MCF 10A (cell line): ENCODE measurements at regions not wholly inside any gene's neighbourhood (a gene's known extent, or its start where the extent isn't known, plus 50 kb on each side); places are given as distances from the start of the nearest gene placed in this dataset.
A peak's percentile ranks its signal among the peaks of the same experiment; 100 is the strongest.

Experiments
- BruUV-seq: library from RNA; stranded (reverse); fragments of 400-500 nt; replicated peaks from 2 replicates; lab custom pipeline; 2021; lab: Mats Ljungman, UMichigan
- CTCF ChIA-PET: fragments of 300-600 bp; sonication (Branson Sonifier 250); formaldehyde crosslinking; extraction: SDS; loops from one replicate; lab custom pipeline; 2021; ENCODE audit warnings: antibody characterized with exemption, inconsistent platforms; lab: Yijun Ruan, JAX
- POLR2A ChIA-PET: fragments of 300-600, 350-650 bp; sonication (Branson Sonifier 250); formaldehyde crosslinking; extraction: SDS; loops from one replicate; lab custom pipeline; 2020; ENCODE audit warnings: antibody characterized with exemption, inconsistent platforms; lab: Yijun Ruan, JAX
- DNase-seq: peaks from one replicate; pipeline ENCODE4 v3.0.0-alpha.2; 2018; ENCODE audit not compliant: unreplicated experiment
- H3K27ac Mint-ChIP-seq: one replicate; pipeline ENCODE4 v1.8.0; 2022; ENCODE audit warnings: mild to moderate bottlenecking, low read depth, mixed read lengths; ENCODE audit not compliant: unreplicated experiment
- H3K27me3 Mint-ChIP-seq: one replicate; pipeline ENCODE4 v1.8.0; 2022; ENCODE audit warnings: mixed read lengths; ENCODE audit not compliant: insufficient read depth, unreplicated experiment
- H3K36me3 Mint-ChIP-seq: one replicate; pipeline ENCODE4 v1.8.0; 2022; ENCODE audit warnings: mild to moderate bottlenecking, moderate library complexity, mixed read lengths; ENCODE audit not compliant: insufficient read depth, unreplicated experiment
- H3K4me1 Mint-ChIP-seq: one replicate; pipeline ENCODE4 v1.8.0; 2022; ENCODE audit warnings: mixed read lengths; ENCODE audit not compliant: insufficient read depth, unreplicated experiment
- H3K4me3 Mint-ChIP-seq: one replicate; pipeline ENCODE4 v1.8.0; 2022; ENCODE audit warnings: mild to moderate bottlenecking, moderate library complexity, mixed read lengths; ENCODE audit not compliant: unreplicated experiment
- H3K9me3 Mint-ChIP-seq: one replicate; pipeline ENCODE4 v1.8.0; 2022; ENCODE audit warnings: mixed read lengths; ENCODE audit not compliant: unreplicated experiment
- intact Hi-C: fragments of 100-400 bp; cut with micrococcal nuclease; formaldehyde crosslinking; loops from 2 replicates; pipeline ENCODE4 v1.14.1; 2022
- TF ChIP-seq, protein P1 (sequence below): fragments of 200-600 bp; IDR thresholded peaks from one replicate; pipeline ENCODE4 v1.8.0; 2022; ENCODE audit warnings: antibody characterized with exemption, mild to moderate bottlenecking; ENCODE audit not compliant: unreplicated experiment

DNA sequence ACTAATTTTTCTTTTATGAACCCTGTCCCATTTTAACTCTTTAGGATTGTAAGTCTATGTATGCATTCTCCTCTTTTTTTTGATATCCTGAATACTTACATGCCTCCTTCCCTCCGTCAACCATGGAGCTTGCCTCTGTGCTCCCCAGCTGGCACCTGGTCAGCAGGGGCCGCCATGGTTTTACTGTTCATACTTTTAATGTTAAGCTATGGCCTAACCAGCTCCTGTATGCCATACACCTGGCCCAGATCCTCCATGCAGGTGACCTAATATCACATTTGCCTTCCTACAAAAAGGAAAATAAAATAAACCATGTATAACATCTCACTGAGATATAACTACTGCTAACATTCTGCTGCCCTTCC lies 283.1 kb upstream of the TRIB2 start:
- intact Hi-C loops, result loop anchor here (1.0 to 2.0 kb wide), 3 partner anchors 283 to 574 kb away; partner anchors contain the start of gene TRIB2
- no TSS peak for BruUV-seq

DNA sequence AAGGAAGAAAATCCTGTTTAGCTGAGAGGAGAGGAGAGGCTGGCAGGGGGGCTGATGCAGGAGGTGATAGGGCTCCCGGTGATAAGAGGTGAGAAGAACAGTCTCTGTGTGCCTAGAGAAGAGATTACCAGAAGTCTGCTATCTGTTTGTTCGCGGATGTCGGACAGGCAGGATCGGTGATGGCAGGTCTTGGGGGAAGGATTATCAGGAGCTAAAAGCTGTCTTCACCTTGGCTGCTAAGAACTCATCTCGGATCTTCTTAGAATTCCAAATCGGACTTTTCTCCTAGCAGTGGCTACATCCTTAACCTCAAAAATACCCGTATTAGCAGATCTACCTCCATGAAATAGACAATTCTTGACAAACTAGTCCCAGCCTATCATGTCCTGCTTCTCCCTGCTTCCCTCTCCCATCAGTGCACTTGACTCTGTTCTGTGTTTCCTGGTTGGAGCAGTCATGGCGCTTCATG lies 282.1 kb upstream of the TRIB2 start:
- TF ChIP-seq, protein P1, sequence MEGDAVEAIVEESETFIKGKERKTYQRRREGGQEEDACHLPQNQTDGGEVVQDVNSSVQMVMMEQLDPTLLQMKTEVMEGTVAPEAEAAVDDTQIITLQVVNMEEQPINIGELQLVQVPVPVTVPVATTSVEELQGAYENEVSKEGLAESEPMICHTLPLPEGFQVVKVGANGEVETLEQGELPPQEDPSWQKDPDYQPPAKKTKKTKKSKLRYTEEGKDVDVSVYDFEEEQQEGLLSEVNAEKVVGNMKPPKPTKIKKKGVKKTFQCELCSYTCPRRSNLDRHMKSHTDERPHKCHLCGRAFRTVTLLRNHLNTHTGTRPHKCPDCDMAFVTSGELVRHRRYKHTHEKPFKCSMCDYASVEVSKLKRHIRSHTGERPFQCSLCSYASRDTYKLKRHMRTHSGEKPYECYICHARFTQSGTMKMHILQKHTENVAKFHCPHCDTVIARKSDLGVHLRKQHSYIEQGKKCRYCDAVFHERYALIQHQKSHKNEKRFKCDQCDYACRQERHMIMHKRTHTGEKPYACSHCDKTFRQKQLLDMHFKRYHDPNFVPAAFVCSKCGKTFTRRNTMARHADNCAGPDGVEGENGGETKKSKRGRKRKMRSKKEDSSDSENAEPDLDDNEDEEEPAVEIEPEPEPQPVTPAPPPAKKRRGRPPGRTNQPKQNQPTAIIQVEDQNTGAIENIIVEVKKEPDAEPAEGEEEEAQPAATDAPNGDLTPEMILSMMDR, result no peak
- CTCF ChIA-PET, result interaction anchor here (0.5 to 0.6 kb wide), 2 partner anchors 11 to 282 kb away, joined by 3 to 4 read pairs; no protein-coding TSS in a partner anchor
- POLR2A ChIA-PET, result no interaction called here
- no peaks in the 10 kb centered on the region for H3K27me3 Mint-ChIP-seq
- H3K9me3 Mint-ChIP-seq, result no peaks in the 10 kb centered on the region
- no peaks in the 10 kb centered on the region for H3K36me3 Mint-ChIP-seq
- H3K4me1 Mint-ChIP-seq, result peaks cover 9% of the 10 kb centered on the region
- no peak for DNase-seq
- intact Hi-C loops, result no loop called here
- H3K4me3 Mint-ChIP-seq, result no peak overlapping the region
- no TSS peak for BruUV-seq
- no peak overlapping the region for H3K27ac Mint-ChIP-seq

More for the DNA sequence above, 283.1 kb upstream of the TRIB2 start:
- TF ChIP-seq, protein P1, result no peak
- ChIA-PET POLR2A (interaction anchor here (0.6 to 1.5 kb wide), 2 partner anchors 284 to 497 kb away, joined by 3 to 6 read pairs; partner anchors contain the start of gene TRIB2), CTCF (interaction anchor here (0.6 to 1.2 kb wide), 4 partner anchors 22 to 573 kb away, joined by 3 to 4 read pairs (median 3); no protein-coding TSS in a partner anchor)
- H3K27me3 Mint-ChIP-seq, result no peaks in the 10 kb centered on the region
- H3K36me3 Mint-ChIP-seq, result no peaks in the 10 kb centered on the region
- no peak overlapping the region for H3K4me3 Mint-ChIP-seq
- peaks cover 15% of the 10 kb centered on the region for H3K4me1 Mint-ChIP-seq
- peak; percentile 35 for DNase-seq
- no peak overlapping the region for H3K27ac Mint-ChIP-seq
- H3K9me3 Mint-ChIP-seq, result no peaks in the 10 kb centered on the region

DNA sequence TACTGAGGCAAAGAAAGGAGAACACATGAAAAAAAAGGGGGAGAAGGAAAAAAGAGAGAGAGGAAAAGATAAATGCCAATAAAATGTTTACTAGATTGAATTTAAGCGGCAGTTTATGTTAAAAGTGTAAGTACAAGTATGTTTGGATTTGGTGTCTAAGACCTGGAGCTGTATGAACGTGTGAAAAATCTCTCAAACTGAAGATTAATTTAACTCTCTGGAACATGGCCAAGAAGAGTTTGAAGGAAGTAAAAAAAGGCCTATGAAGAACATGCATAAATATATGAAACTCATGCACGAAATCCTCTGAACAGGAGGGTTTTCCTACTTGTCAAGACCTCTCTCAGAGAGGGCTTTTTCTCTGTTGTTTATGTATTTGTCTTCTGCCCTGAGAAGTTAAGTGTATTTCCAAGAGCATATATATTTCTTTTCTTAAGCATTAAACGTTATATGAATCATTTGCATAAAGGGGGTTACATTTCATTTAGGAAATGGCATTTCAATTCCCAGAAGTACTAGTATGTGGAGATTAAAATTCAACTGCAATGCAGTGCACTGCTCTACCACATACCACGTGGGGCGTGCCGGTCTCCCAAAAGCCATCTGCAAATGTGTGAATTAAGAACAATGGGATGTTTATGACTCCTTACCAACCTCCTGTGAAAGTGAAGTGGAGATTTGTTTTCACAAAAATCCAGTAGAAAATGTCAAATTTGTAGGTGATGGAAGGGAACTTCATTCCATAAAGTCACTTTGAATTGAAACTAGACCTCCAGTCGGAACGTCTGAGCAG lies 281.1 kb upstream of the TRIB2 start:
- Mint-ChIP-seq H3K4me3 (no peak overlapping the region), H3K36me3 (no peaks in the 10 kb centered on the region), H3K9me3 (no peaks in the 10 kb centered on the region), H3K4me1 (peaks cover 1% of the 10 kb centered on the region), H3K27ac (no peak overlapping the region), H3K27me3 (no peaks in the 10 kb centered on the region)
- CTCF ChIA-PET, result interaction anchor here (0.6 kb wide), 1 partner anchor 281 kb away, joined by 4 read pairs; no protein-coding TSS in a partner anchor
- TF ChIP-seq, protein P1, result no peak
- intact Hi-C loops, result no loop called here
- BruUV-seq, result no TSS peak
- POLR2A ChIA-PET, result no interaction called here
- DNase-seq, result no peak

DNA sequence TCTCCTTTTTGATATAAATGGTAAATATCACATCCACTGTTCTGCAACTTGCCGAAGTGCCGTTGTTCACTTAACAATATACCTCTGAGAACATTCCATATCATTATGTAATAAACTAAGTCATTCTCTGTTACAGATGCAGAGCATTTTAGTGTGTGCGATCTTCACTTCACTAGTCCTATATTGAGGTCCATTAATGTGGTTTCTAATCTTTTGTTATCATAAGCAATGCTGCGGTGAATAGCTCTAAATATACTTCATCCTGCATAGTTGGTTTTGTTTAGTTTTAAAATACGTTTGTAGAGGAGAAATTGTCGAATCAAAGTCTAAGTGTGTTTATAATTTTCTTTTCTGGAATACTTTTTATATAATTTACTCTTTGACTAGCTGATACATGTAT lies 280.3 kb upstream of the TRIB2 start:
- no TSS peak for BruUV-seq
- H3K27me3 Mint-ChIP-seq, result no peaks in the 10 kb centered on the region
- TF ChIP-seq, protein P1, result no peak
- H3K9me3 Mint-ChIP-seq, result no peaks in the 10 kb centered on the region
- no peak overlapping the region for H3K27ac Mint-ChIP-seq
- intact Hi-C loops, result no loop called here
- H3K4me1 Mint-ChIP-seq, result no peaks in the 10 kb centered on the region
- H3K36me3 Mint-ChIP-seq, result no peaks in the 10 kb centered on the region
- no peak for DNase-seq
- H3K4me3 Mint-ChIP-seq, result no peak overlapping the region
- ChIA-PET POLR2A (no interaction called here), CTCF (no interaction called here)
